GM08714 (cell line): ENCODE measurements at regions not wholly inside any gene's neighbourhood (a gene's known extent, or its start where the extent isn't known, plus 50 kb on each side); places are given as distances from the start of the nearest gene placed in this dataset.

Experiments used
- H3K4me3 ChIP-seq: fragments of 200-500 bp; sonication (Bioruptor generic); 2 replicates; pipeline ENCODE4 v1.5.1; 2014; ENCODE audit warnings: mild to moderate bottlenecking, low read length, inconsistent platforms
- ZNF274 ChIP-seq: IDR thresholded peaks from 2 replicates; pipeline ENCODE4 v1.6.1; 2012; ENCODE audit warnings: mild to moderate bottlenecking, low read depth, low read length

DNA sequence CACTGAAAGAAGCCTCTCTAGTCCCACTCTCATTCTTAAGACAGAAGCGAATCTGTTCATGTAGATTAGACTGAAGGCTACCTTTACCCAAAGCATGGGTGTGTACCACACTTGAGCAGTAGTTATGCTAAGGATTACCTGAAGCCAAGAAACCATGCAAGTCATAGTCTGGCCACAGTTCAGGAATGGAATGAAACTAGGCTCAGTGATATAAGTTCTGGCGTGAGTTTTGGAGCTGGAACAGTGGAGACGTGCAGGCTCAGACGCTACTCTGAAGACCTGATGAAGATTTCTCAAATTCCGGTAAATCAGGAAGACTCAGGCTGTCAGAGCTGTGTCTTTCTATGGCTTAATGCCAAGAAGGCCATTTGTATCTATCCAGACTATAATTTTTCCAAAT is 219.9 kb downstream of the HDGFL1 start:
- no peak for TF ChIP-seq ZNF274
- no peak overlapping the region for H3K4me3 ChIP-seq

DNA sequence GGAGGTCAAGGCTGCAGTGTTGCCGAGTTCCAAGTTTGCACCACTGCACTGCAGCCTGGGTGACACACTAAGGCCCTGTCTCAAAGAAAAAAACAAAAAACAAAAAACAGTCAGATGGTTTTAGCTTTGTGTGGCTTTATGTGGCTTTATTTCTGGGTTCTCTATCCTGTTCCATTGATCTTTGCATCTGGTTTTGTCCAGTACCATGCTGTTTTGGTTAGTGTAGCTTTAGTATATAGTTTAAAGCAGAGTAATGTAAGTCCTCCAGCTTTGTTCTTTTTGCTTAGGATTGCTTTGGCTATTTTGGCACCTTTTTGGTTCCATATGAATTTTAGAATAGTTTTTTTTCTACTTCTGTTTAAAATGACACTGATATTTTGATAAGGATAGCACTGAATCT is 225.5 kb downstream of the HDGFL1 start:
- TF ChIP-seq ZNF274: no peak
- no peak overlapping the region for H3K4me3 ChIP-seq

DNA sequence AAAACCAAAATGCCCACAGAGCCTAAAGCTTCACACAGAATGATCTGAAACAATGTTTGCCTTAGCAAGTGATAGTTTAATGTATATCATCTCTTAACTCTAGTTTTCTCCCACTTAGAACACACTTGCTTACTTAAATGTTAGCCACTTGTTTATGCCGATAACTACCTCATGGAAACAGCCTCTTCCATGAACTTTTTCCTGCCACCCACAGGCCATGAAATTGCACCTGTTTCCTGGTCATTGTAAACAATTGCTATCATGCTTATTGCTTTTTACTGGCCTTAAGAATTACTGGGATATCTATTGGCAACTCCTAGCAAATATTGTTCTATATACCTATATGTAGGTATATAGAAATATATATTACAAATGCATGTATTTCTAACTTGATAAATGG is 231.1 kb downstream of the HDGFL1 start:
- no peak overlapping the region for H3K4me3 ChIP-seq
- no peak for TF ChIP-seq ZNF274

DNA sequence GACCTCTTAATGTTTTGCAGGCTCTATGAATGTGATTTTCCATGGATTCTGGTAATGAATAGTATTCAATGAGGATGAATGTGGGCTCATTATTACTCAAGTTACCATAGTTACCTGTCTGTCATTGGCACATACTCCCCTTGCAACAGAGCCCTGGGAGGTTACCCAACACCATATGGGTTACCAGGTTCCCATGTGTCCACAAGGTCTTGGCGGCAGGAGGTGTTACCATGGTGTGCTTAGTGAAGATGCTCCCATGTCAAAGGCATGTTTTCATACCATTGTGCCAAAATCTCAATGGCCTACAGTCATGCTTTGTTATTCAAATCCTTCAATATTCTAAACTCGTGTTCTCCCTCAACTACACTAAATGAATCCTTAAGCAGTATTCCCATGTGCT is 232.5 kb downstream of the HDGFL1 start:
- TF ChIP-seq ZNF274: no peak
- no peak overlapping the region for H3K4me3 ChIP-seq

DNA sequence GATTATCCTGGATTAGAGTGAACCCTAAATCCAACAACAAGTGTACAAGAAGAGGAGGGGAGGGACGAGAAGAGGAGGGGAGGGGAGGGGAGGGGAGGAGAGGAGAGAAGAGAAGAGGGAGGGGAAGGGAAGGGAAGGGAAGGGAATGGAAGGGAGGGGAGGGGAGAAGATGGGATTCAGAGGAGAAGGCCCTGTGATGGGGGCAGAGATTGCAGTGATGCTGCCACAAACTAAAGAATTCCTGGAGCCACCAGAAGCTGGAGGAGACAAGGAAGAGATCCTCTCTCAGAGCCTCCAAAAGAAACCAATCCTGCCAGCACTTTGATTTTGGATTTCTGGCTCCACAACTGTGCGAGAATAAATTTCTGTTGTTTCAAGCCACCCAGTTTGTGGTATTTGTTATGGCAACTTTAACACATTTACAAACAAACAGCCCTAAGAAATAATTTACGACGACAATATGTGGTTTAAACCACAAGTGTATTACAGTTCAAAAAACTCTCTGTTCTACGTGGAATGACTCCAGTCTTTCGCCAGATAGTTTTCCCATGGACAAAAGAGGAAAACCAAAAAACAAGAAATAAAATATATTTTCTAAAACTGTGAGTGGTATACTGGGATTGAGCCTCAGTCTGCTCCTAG is 235.4 kb downstream of the HDGFL1 start:
- no peak for TF ChIP-seq ZNF274
- H3K4me3 ChIP-seq: no peak overlapping the region

DNA sequence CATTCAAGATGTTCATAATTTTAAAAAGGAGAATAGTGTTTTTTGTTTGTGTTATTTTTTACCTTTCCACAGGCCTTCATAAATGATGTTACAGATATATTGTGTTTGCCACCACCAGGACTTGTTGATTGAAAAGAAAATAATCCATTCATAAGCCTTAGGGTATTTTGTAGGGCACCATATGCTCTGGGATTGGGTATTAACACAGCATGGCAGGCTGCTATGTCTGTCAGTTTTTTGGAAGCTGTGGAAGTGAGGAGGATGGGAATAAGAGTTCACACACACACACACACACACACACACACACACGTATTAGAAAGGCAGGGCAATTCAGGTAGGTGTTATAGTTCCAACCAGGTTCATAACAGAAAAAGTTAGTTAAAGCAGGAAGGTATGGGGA is 237.9 kb downstream of the HDGFL1 start:
- H3K4me3 ChIP-seq: no peak overlapping the region
- TF ChIP-seq ZNF274: no peak

DNA sequence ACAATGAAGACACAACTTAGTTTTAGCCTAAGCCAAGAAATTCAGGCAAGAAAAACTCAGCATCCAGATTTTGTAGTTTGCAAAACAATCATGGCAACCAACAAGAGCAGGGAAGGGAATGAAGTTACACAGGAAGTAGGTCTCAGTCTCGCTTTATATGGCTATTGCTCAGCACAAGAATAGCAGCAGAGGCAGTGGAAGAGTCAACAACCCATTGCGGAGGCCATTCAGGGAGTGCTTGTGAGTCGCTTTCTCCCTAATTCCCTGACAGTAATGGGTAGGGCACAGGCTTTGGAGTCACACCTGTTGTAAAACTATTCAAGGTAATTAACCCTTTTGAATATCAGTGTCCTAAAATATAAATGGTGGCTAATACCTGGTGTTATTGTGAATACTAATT is 238.5 kb downstream of the HDGFL1 start:
- no peak overlapping the region for H3K4me3 ChIP-seq
- no peak for TF ChIP-seq ZNF274

DNA sequence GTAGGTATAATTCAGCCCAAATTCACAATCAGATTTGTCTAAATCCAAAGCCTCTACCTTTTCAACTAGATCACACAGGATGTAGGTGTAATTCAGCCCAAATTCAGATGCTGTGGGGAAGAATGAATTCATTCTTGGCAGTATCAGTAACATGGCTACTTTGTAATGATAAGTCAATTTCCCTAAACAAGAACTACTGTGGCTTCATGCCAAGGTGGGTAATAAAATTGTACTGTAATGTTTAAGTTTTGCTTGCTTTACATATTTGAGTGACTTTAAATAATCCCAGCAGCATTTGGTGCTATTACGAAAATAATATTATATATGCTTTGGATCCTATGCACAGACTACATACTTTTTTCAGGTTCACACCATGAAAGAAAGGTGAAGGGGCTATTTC is 239.1 kb downstream of the HDGFL1 start:
- H3K4me3 ChIP-seq: no peak overlapping the region
- TF ChIP-seq ZNF274: no peak

DNA sequence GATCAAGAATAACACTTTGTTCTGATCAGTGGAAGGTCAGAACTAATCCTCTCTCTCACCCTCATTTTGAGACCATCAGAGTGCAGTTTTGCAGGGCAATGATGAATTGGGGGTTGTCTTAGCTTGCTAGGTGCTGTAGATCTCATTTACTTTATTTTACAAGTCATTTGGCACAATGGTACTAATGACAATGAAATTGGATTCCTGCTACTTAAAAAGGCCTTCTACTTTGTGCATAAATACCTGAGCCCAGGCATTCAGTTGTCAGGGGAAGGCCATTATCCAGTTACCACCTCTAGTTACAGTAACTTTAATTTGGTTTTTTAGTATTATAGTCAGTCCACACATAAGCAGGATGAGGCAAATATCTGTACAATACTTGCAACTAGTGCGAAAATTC is 240.0 kb downstream of the HDGFL1 start:
- H3K4me3 ChIP-seq: no peak overlapping the region
- no peak for TF ChIP-seq ZNF274

DNA sequence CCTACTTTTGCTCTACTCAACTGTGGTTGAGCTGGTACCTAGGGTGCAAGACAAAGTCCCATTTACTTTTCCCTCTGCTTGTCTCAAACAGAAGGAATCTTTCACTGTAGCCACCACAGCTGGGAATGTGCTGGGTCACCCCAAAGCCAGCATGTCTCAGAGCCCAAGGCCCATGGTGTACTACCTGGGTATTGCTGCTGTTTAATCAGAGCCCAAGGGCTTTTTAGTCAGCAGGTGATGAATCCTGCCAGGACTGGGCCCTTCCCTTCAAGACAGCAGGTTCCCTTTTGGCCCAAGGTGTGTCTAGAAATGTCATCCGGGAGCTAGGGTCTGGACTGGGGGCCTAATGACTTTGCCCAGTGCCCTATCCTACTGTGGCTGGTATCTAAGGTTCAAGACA is 249.8 kb downstream of the HDGFL1 start:
- no peak overlapping the region for H3K4me3 ChIP-seq
- no peak for TF ChIP-seq ZNF274

DNA sequence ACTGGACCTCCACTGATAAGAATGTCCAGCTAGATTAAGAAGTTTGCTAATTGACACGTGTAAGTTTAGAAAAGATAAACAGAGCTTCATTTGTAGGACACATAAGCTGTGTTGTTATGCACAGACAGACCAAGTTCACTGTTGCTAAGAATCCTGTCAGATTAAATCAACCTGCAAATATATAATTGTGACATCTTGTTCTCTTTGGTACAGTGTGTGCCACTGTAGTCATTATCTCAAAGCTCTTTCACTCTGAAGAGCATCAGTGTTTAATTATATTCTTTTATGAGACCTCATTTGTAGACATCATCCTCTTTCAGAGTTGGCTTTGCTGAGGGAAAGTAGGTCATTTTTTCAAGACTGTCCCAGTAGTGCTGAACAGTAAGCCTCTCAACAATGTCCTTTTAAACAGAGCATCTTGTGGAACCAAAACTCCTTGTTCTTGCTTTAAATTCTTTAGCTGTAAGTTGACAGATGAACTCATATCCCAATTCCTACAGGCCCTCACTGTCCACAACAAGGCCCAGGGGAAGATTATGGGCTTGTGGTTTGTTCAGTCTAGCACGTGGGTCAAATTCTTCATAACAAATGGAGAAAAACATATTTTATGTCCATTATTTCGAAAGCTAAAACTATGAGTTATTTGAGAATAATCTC is 252.4 kb downstream of the HDGFL1 start:
- no peak for TF ChIP-seq ZNF274
- H3K4me3 ChIP-seq: no peak overlapping the region

DNA sequence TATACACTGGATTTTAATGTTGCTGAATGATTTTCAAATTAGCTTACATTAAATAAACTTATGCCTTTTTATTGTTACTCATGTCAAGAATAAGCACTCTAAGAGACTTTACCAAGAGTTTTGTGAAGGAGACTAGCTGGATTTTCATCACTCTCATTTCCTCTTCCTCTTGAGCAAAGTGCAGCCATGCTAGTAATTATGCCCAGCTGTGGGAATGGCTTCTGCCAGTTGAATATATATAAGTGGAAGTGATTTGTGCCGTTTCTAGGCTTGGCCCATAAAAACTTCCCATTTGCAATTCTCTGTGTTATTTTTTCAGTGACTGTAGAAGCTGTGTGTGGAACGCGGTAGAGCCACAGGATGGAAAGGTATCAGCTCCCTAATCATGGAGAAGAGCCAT is 255.8 kb downstream of the HDGFL1 start:
- no peak for TF ChIP-seq ZNF274
- H3K4me3 ChIP-seq: no peak overlapping the region

DNA sequence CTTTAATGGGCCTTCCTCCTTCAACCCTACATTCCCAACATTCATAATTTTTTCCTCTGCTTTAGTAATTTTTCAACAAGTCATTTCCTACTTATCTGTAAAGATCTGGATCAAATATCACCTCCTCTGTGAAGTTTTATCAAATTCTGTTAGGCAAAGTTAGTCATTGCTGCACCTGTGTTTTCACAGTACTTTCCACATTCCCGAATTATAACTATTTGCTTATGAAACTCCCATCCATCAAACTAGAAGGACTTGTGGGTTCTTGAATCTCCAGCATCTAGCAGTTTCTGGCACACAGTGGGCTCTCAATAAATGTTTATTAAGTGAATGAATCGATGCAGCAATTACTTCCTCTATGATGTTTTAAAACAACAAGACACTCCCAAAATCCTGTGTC is 257.6 kb downstream of the HDGFL1 start:
- H3K4me3 ChIP-seq: no peak overlapping the region
- no peak for TF ChIP-seq ZNF274

DNA sequence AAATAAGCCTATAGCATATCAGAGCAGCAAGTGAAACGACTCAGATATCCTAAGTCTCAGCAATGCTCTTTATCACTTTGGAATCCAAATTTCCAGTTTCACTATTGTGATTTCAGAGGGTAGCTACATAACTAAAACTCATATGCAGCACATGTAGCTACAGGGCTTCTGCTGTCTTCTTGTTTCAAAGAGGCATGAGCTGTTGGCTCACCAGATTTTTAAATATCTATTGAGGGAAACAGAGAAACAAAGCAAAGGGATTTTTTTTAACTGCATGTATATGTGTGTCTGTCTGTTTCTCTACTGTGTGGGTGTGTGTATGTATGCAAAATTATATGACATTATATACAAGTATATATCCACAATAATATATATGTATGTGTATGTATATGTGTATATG is 258.4 kb downstream of the HDGFL1 start:
- no peak for TF ChIP-seq ZNF274

DNA sequence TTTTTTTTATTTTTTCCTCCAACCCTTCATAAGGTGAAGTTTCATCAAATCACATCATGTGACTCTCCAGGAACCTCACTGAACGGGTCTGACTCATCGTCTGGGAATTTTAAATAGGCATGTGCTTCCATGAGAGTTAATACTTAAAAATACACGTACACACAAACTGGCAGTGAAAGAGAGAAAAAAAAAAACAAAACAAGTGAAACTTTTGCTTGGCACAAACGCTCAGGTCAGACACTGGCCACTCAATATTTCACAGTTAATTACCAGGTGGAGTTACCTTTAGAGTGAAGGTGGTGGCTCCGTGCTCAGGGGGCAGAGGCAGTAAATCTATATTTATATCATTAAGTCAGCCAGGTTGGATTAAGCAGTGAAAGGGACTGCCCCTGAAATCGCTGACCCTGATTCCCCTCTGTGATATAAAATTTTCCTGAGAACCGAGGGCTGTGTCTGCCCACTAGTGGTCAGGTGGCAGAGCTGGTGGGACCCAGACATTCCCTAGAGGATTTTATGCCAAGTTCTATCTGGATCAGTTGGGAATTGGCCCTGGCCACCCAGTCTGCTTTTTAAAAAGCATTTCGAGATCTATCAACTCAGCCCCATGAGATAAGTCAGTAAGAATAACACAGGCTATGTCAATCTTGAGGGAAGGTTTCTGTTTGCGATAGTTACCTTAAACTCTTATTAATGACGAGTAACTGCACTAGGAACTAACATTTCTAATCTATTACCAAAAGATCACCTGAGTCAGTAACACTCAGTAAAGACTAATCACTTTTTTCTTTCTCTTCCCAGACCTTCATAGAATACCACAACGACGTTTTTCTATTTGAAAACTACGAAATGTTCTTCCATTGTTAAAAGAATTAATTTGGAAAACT is 259.1 kb downstream of the HDGFL1 start:
- no peak for TF ChIP-seq ZNF274
- no peak overlapping the region for H3K4me3 ChIP-seq

More for the DNA sequence above, 258.4 kb downstream of the HDGFL1 start:
- no peak overlapping the region for H3K4me3 ChIP-seq
